GM19035 (cell line): ENCODE measurements at regions not wholly inside any gene's neighbourhood (a gene's known extent, or its start where the extent isn't known, plus 50 kb on each side); places are given as distances from the start of the nearest gene placed in this dataset.
"Not testable (repeated sequence)": the region's sequence is repeated elsewhere in the genome, so short reads cannot be mapped to it uniquely, and the experiment has no call there.

ENCODE experiments used
- ATAC-seq: cut with Tn5 transposase; IDR thresholded peaks from one replicate; pipeline ENCODE4 v1.9.1; 2021; ENCODE audit not compliant: unreplicated experiment

- not testable (repeated sequence) for ATAC-seq
These were observed 99.5 kb upstream of the GPR39 start for GRCh38 chr2:132317026-132317680.

GRCh38 chr2:132318481-132318880 is 98.1 kb upstream of the GPR39 start:
- not testable (repeated sequence) for ATAC-seq

DNA sequence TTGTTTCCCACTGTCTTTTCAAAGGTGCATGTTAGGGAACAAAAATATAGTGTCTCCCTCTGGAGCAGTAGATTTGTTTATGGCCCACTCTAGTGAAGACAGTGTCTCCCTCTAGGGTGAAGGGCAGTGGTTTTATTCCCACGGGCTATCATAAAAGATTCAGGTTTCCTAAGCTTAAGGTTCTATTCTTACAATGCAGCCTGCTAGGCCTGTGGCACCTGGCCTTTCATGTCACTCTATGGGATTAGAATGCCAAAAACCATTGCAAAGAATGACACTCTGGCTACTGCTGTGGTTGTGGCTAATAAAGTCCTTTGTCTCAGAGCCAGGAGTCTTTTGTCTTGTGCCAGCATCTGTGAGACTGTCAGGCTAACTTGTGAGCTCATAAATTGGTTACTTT is 92.6 kb upstream of the GPR39 start:
- ATAC-seq: not testable (repeated sequence)

DNA sequence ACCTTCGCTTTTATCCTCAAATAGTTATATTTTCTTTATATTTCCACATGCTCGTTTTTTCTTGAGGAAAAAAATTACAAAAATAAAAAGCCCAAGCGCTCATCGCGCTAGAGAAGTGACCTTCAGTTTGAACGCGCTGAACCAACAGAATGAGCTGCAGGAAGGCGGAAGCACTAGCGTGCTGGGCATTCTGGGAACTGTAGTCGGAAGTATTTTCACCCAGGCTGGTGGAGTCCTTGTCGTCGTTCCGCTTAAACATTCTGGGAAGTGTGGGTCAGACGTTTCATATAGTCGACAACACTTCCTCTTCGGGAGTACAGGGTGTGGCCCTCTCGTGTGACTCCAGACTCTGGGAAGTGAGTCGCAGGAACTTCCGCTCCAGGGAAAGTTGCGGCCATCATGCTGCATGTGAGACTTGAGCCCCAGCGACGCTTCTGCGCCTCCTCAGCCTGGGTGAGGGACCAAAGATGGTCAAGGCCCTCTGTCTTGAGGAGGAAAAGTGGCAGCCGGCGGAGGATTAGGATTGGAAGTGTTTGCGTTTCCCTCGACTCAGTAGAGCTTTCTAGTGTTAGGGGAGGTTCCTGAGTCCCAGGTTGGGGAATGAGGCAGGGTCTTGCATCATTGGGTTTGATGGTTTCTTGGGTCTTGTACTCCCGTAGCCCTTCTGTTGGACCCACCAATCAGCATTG is 84.1 kb upstream of the GPR39 start:
- ATAC-seq: not testable (repeated sequence)

- ATAC-seq: not testable (repeated sequence)
These were observed 79.5 kb upstream of the GPR39 start for GRCh38 chr2:132337135-132337534.

DNA sequence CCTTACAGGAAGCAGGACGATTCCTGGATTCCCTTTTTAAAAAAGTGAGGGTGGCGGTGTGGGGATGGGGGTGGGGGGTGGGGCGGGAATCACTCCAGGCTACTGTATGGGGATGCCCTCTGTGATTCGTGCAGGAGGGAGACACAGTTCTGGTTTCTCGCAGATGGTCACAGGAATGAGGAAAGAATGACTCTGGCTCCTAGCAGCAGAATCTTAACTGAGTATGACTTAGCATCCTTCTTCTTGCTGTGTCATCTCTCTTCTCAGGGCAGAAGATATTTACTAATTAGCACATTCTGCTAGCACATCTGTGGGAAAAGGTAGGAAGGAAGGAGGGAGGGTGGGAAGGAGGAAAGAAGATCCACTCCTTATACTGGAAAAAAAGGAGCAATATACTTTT is 78.8 kb upstream of the GPR39 start:
- not testable (repeated sequence) for ATAC-seq

- not testable (repeated sequence) for ATAC-seq
These were observed 69.4 kb upstream of the GPR39 start for GRCh38 chr2:132347041-132347780.

- ATAC-seq: not testable (repeated sequence)
These were observed 67.4 kb upstream of the GPR39 start for GRCh38 chr2:132349092-132349687.

DNA sequence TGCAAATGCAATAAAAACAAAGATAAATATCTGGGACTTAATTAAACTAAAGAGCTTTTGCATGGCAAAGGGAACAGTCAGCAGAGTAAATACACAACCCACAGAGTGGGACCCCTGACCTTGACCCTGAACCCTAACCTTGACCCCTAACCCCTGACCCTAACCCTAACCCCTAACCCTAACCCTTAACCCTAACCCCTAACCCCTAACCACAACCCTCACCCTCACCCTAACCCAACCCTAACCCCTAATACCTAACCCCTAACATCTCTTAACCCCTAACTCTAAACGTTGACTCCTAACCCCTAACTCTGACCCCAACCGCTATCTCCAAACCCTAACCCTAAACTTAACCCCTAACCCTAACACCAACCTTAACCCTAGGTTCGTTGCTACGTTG is 64.9 kb upstream of the GPR39 start:
- not testable (repeated sequence) for ATAC-seq

DNA sequence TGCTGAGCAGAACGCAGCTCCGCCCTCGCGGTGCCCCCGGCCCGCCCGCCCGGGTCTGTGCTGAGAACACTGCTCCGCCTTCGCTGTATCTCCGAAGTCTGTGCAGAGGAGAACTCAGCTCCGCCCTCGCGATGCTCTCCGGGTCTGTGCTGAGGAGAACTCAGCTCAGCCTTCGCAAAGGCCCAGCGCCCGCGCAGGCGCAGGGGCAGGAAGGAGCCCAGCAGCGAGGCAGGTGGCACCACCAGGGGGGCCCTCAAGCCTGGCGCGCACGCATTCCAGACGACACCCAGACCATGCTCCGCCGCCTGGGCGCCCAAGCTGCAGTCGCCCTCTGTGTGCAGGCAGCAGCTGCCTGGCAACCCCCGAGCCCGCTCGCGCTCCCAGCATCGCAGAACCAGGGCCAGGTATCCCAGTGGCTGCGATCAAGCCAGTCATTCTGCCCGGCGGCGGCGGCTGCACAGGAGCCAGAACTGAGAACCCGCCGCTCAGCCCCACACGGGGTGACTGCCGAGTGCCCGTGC is 64.1 kb upstream of the GPR39 start:
- not testable (repeated sequence) for ATAC-seq

GRCh38 chr2:132353380-132353779 is 63.2 kb upstream of the GPR39 start:
- not testable (repeated sequence) for ATAC-seq

DNA sequence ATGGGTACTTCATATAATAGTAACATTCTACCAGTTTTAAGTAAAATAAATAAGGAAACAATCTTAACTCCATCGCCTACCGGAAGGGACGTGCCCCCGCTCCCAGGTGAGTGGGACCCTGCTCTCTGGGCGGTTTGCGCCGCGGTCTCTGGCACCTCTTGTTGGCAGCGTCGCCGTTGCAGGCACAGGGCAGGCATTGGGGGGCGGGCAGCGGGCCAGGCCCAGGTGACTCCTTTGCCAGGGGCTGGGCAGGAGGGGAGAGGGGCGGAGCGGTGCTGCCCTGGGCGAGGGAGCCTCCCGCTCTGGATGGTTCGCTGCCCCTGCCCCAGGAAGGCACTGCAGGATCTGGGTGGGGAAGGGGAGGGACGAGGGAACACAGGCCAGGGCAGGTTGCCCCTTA is 55.6 kb upstream of the GPR39 start:
- not testable (repeated sequence) for ATAC-seq

DNA sequence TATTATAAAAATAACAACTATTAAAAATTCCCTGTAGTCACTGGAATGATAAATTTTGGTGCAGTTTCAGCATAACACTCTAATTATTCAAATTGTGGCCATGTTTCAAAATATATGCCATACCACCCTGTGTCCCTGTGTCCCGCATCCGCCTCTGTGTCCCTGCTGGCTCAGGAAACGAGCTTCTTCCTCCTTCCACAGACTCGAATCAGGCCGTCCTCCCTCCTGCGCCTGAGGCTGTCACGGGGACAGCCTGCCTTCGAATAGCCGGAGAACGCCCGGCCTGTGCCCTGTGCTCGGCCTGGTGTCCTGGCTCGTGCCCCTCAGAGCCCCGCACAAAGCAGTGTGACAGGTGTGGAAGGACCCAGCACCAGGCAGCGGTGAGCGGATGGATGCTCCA is 55.1 kb upstream of the GPR39 start:
- ATAC-seq: not testable (repeated sequence)

- ATAC-seq: not testable (repeated sequence)
These were observed 53.3 kb upstream of the GPR39 start for GRCh38 chr2:132363352-132363751.

- ATAC-seq: not testable (repeated sequence)
These were observed 50.6 kb upstream of the GPR39 start for GRCh38 chr2:132365963-132366362.

- ATAC-seq: no peak
These were observed 50.0 kb upstream of the GPR39 start for GRCh38 chr2:132366421-132367180.
